NB4 (cell line): ENCODE measurements at regions not wholly inside any gene's neighbourhood (a gene's known extent, or its start where the extent isn't known, plus 50 kb on each side); places are given as distances from the start of the nearest gene placed in this dataset.

Source experiments
- CTCF ChIP-seq: IDR thresholded peaks from one replicate; pipeline ENCODE4 v1.5.1; 2012; ENCODE audit warnings: low read depth, low read length
- MYC ChIP-seq: IDR thresholded peaks from 2 replicates; pipeline ENCODE4 v1.6.1; 2011; ENCODE audit warnings: low read depth, low read length

GRCh38 chr17:54177606-54178308 is 355.0 kb downstream of the KIF2B start:
- TF ChIP-seq CTCF (no peak), MYC (no peak)
